ENCODE measurements at regions not wholly inside any gene's neighbourhood (a gene's known extent, or its start where the extent isn't known, plus 50 kb on each side); places are given as distances from the start of the nearest gene placed in this dataset.

GRCh38 chr6:21381331-21381963 is 212.1 kb upstream of the SOX4 start:
- Histone ChIP-seq H3K9ac (ENCODE audit: low read length in 3 of 3) (no peak overlapping the region), H3K36me3 (ENCODE audit: control insufficient read depth in 2 of 3, insufficient read depth in 3 of 3, low read length in 3 of 3) (no peaks in the 10 kb centered on the region), H3K27ac (ENCODE audit: low read depth in 2 of 2, low read length in 2 of 2) (no peak overlapping the region), H3K4me1 (ENCODE audit: control insufficient read depth in 2 of 3, insufficient read depth in 2 of 3, low read depth in 1 of 3, low read length in 3 of 3) (no peaks in the 10 kb centered on the region), H3K4me3 (ENCODE audit: low read length in 3 of 3) (no peak overlapping the region), H3K9me3 (ENCODE audit: control insufficient read depth in 2 of 3, insufficient read depth in 1 of 3, low read length in 3 of 3) (no peaks in the 10 kb centered on the region), H3K27me3 (ENCODE audit: control insufficient read depth, insufficient read depth, low read length) (no peaks in the 10 kb centered on the region)
- DNase-seq: peak in 1 of 5 donors; percentile 41
- intact Hi-C loops (cut with DNase I): no loop called here
- FAIRE-seq: no peak
- TF ChIP-seq, protein P1, sequence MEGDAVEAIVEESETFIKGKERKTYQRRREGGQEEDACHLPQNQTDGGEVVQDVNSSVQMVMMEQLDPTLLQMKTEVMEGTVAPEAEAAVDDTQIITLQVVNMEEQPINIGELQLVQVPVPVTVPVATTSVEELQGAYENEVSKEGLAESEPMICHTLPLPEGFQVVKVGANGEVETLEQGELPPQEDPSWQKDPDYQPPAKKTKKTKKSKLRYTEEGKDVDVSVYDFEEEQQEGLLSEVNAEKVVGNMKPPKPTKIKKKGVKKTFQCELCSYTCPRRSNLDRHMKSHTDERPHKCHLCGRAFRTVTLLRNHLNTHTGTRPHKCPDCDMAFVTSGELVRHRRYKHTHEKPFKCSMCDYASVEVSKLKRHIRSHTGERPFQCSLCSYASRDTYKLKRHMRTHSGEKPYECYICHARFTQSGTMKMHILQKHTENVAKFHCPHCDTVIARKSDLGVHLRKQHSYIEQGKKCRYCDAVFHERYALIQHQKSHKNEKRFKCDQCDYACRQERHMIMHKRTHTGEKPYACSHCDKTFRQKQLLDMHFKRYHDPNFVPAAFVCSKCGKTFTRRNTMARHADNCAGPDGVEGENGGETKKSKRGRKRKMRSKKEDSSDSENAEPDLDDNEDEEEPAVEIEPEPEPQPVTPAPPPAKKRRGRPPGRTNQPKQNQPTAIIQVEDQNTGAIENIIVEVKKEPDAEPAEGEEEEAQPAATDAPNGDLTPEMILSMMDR (IDR thresholded peaks at IDR 0.05; ENCODE audit: borderline replicate concordance, extremely low read depth, insufficient read depth): no peak

- intact Hi-C loops (cut with DNase I): no loop called here
- H3K27ac ChIP-seq (ENCODE audit: low read depth in 2 of 2, low read length in 2 of 2): no peak overlapping the region
- no peak for FAIRE-seq
- H3K27me3 ChIP-seq (ENCODE audit: control insufficient read depth, insufficient read depth, low read length): no peaks in the 10 kb centered on the region
- no peak overlapping the region for H3K4me3 ChIP-seq (ENCODE audit: low read length in 3 of 3)
- H3K4me1 ChIP-seq (ENCODE audit: control insufficient read depth in 2 of 3, insufficient read depth in 2 of 3, low read depth in 1 of 3, low read length in 3 of 3): no peaks in the 10 kb centered on the region
- no peak overlapping the region for H3K9ac ChIP-seq (ENCODE audit: low read length in 3 of 3)
- TF ChIP-seq, protein P1 (IDR thresholded peaks at IDR 0.05; ENCODE audit: borderline replicate concordance, extremely low read depth, insufficient read depth): no peak
- DNase-seq: no peak
- no peaks in the 10 kb centered on the region for H3K9me3 ChIP-seq (ENCODE audit: control insufficient read depth in 2 of 3, insufficient read depth in 1 of 3, low read length in 3 of 3)
- no peaks in the 10 kb centered on the region for H3K36me3 ChIP-seq (ENCODE audit: control insufficient read depth in 2 of 3, insufficient read depth in 3 of 3, low read length in 3 of 3)
These were observed 210.6 kb upstream of the SOX4 start for GRCh38 chr6:21382821-21383449.

DNA sequence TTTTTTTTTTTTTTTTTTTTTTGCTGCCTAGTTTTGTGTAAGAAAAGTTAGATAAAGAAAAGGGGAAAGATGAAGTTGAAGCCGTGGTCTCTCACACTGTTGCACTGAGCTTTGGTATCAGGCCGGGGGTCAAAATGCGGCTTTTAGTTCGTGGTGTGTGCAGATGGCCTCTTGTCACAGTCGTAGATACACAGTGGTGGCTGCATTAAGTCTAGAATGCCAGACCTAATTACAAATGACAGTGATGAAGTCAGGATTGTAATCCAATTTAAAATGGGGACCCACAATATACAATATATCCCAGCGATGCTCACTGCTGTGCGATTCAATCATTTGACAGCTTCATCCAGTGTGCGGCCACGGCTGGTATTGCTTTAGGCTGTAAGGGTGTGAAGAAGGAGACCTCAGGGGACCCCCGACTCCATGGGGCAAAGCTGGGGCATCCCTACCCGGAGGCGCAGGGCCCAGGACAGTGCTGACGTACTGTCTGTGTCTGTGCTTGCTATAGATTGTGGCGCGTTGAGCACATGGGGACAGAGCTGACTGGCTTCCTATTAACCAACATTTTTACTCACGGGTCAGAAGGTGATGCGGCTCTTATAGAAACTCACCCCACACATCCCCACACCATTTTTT is 210.0 kb upstream of the SOX4 start:
- H3K9ac ChIP-seq (ENCODE audit: low read length in 3 of 3): no peak overlapping the region
- H3K27me3 ChIP-seq (ENCODE audit: control insufficient read depth, insufficient read depth, low read length): no peaks in the 10 kb centered on the region
- peak in 1 of 5 donors; percentile 56 for DNase-seq
- H3K4me1 ChIP-seq (ENCODE audit: control insufficient read depth in 2 of 3, insufficient read depth in 2 of 3, low read depth in 1 of 3, low read length in 3 of 3): no peaks in the 10 kb centered on the region
- no peak overlapping the region for H3K27ac ChIP-seq (ENCODE audit: low read depth in 2 of 2, low read length in 2 of 2)
- H3K4me3 ChIP-seq (ENCODE audit: low read length in 3 of 3): no peak overlapping the region
- no peaks in the 10 kb centered on the region for H3K36me3 ChIP-seq (ENCODE audit: control insufficient read depth in 2 of 3, insufficient read depth in 3 of 3, low read length in 3 of 3)
- intact Hi-C loops (cut with DNase I): no loop called here
- TF ChIP-seq, protein P1 (IDR thresholded peaks at IDR 0.05; ENCODE audit: borderline replicate concordance, extremely low read depth, insufficient read depth): no peak
- no peak for FAIRE-seq
- H3K9me3 ChIP-seq (ENCODE audit: control insufficient read depth in 2 of 3, insufficient read depth in 1 of 3, low read length in 3 of 3): no peaks in the 10 kb centered on the region

Measured in kidney (tissue), 13 donors.